ENCODE measurements at regions not wholly inside any gene's neighbourhood (a gene's known extent, or its start where the extent isn't known, plus 50 kb on each side); places are given as distances from the start of the nearest gene placed in this dataset.
"Not testable (repeated sequence)": the region's sequence is repeated elsewhere in the genome, so short reads cannot be mapped to it uniquely, and the experiment has no call there.

DNA sequence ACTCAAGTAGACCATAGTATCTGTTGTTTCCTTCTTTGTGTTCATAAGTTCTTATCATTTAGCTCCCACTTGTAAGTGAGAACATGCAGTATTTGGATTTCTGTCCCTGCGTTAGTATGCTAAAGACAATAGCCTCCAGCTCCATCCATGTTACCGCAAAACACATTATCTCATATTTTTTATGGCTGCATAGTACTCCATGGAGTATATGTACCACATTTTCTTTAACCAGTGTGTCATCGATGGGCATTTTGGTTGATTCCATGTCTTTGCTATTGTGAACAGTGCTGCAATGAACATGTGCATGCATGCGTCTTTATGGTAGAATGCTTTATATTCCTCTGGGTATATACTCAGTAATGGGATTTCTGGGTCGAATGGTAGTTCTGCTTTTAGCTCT, 148.1 kb upstream of the IRS2 start:
- DNase-seq = not testable (repeated sequence)

- no peak for DNase-seq
Observed at GRCh38 chr13:109933476-109933875, 147.1 kb upstream of the IRS2 start.

GRCh38 chr13:109924376-109924775, 138.0 kb upstream of the IRS2 start:
- no peak for DNase-seq

DNA sequence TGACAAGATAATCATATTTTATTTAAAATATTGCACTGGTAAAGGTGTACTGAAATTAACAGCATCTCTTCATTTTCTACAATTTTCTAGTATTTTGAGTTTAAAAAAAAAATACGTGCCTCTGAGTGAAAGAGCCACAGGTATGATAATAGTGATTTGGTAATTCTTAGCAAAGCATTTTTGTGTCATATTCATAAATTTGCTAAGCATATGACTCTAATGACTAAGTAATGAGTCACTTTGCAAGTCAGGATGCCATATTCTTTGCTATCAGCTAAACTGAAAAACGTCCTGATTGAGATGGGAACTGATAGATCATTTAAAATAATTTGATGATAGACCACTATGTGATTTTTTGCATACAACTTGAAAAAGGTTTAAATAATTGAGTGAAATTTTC, 136.1 kb upstream of the IRS2 start:
- DNase-seq = no peak

DNA sequence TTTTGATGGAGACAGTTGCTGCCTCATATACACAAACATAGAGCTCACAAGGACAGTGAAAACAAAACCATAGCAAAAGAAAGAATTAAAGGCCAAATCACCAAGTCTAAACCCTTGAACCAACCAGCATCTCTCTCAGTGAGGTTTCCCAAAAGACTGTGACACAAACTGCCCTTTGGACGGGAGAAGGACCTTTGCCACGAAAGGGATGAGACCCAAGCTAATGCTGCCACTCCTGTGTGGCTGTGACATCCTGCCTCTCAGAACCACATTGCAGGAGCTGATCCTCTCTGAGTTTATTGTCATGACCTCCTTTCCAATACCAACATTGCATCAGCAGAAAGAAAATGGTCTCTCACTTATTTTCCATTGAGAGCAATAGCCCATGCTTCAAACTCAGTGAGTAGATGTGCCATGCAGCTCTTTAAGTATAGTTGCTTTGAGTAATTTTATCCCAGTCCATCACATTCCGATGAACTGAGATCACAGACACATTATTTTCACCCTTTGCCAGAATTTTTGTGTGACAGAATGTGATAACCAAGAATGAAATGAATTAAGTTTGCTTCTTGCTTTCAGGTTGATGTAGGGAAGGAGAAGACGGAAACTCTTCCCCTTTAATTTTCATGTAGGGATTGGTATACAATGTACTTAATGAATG, 133.5 kb upstream of the IRS2 start:
- no peak for DNase-seq

GRCh38 chr13:109918179-109918711, 131.9 kb upstream of the IRS2 start:
- DNase-seq = peak; percentile 57

DNA sequence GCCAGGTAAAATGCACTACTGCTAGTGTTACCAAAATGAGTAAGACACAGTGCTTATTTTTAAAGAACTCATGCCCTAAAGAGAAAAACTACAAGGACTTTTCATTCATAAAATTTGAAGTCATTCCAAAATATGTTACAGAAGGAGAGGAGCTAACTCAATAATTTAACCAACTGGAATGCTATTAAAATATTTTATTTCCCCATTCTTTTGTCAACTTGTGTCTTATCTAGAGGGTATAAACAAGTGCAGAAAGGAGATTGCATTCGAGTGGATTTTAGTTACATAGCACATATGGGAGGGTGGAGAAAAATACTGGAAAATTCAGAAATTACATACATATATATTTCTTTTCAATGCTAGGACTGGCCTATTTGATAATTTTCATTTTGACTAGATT, 131.0 kb upstream of the IRS2 start:
- DNase-seq = no peak

DNA sequence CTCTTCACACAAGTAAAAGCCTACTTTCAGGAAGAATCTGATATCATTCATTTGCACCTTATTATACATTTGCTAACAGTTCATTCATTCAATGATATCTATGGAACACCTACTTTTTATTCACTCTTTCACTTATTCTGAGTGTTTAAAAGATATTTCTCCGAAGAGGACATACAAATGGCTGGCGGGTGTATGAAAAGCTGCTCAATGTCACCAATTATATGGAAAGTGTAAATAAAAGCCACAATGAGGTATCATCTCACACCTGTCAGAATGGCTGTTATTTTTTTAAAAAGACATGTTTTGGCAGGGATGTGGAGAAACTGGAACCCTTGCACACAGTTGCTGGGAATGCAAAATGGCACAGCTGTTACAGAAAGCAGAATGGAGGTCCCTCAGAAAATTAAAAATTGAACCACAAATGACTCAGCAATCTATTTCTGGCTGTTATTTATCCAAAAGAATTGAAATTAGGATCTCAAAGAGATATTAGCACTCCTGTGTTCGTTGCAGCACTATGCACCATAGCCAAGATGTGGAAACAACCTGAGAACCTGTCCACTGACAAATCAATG, 127.6 kb upstream of the IRS2 start:
- no peak for DNase-seq

GRCh38 chr13:109913186-109913585, 126.8 kb upstream of the IRS2 start:
- DNase-seq = no peak

DNA sequence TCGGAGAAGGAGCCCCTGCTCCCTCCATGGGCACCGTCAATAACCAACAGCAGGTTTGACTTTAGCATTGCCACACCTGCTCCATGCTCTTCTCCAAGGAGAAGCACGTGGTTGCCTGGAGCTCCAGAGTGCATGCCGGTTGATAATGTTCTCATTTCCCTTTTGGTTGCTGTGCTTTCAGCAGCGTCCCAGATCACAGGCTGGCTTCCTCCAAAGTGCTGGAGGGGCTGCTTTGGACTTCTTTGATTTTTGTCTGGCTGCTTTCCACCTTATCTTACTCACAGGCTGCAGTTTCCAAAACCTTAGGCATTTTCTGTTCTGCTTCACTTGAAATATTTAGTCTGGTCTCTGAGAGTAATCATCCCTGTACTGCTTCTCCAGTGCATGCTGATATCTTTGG, 123.8 kb upstream of the IRS2 start:
- DNase-seq = no peak

- DNase-seq = no peak
Observed at GRCh38 chr13:109906976-109907375, 120.6 kb upstream of the IRS2 start.

- no peak for DNase-seq
Observed at GRCh38 chr13:109904218-109904617, 117.8 kb upstream of the IRS2 start.

- DNase-seq = no peak
Observed at GRCh38 chr13:109900741-109901140, 114.4 kb upstream of the IRS2 start.

GRCh38 chr13:109900320-109900719, 113.9 kb upstream of the IRS2 start:
- no peak for DNase-seq

- no peak for DNase-seq
Observed at GRCh38 chr13:109899748-109900147, 113.4 kb upstream of the IRS2 start.

DNA sequence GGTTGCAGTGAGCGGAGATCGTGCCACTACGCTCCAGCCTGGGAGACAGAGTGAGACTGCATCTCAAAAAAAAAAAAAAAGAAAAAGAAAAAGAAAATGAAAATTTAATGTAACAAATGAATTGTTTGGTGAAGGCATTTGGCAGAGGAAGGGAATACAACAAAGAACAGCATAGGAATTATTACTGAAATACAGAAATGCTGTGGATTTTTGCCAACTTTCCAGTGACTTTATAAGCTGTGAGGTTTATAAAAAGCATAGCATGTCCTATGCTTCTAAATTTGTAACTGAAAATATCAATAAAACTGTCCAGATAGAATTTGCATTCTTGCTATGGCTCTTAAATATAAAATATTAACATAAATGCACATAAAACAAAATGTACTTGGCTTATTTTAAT, 112.9 kb upstream of the IRS2 start:
- no peak for DNase-seq

GRCh38 chr13:109897988-109898624, 111.7 kb upstream of the IRS2 start:
- DNase-seq = no peak

GRCh38 chr13:109892101-109892500, 105.7 kb upstream of the IRS2 start:
- no peak for DNase-seq

GRCh38 chr13:109885235-109885634, 98.9 kb upstream of the IRS2 start:
- DNase-seq = no peak

DNA sequence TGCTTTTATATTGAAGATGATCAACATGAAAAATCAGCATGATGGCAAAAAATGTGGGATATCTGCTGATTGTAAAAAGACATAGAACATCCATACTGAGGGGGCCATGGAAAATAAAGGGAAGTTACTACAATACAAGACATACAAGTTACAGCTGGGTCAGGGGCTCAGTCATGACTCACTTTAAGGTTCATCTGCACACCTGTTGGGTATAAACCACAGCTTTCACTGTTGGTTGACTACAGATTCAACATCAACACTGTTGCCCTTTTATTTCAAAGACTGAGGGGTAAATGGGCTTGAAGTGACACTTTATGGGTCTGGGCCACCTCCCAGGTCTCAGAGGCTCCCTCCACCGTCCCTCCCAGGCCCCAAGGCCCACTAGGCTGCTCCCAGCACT, 98.1 kb upstream of the IRS2 start:
- DNase-seq = no peak

DNA sequence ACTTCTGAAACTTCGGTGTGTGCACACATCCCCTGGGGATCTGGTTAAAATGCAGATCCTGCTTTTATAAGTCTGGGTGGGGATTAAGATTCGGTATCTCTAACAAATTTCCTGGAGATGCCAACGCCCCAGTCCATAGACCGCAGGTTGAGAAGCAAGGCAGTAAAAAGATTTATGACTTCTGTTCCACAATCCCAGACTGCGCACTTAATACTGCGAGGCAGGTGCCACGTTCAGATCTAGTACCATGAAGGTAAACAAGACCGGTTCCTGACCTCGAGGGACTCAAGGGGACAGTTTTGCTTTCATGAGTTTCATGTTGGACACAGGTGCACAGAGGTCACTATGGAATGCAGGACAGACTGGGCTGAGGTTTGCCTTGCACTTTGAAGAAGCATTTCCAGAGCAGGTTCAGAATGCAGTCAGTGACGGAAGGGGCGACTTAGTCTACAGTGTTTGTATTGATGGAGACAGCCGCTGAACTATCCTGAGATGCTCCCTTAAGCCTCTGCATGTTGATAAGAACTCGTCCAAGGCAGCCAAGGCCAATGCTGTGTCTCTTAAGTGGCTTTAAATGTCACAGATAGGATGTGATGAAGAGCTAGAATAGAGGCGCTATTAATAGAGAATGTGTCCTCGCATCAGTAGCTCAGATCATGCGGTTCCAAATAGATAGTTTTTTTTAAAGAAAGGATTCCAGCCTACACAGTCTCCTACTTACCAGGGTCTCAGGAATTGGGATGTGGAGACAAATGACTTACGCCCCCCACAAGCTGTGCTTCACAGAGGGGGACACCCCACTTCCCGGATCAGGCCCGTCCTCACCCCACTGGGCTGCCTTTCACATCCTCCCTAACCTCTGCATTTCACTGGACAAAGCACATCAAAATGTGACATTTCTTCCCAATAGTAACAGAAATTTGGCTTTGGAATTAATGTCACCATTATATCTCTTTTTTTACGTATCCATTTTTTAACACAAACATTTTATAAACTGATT, 97.1 kb upstream of the IRS2 start:
- no peak for DNase-seq

DNA sequence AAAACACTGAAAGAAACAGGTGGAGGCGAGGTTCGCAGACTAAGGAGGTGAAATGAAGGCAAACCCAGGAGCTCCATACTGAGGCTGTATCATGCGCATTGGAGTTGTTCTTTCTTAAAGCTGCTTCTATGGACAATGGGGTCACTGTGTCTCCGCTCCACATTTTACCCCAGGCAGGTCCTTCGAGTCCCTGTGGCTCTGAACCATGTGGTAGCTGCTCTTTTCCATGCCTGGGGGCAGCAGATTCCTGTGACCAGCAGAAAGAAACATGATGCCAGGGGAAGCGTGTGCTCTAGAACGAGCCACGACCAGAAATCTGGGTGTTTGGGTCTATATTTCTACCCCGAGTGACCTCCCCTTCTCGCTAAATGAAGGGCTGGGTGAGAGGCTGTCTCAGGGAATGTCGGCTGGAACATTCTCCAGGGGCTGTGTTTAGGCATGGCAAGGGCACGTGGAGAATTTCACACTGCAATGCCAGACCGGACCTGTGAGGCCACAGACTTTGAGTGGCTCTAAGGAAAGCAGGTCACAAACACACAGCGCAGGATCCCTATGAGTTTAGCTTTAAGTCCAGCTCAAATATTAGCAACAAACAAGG, 95.7 kb upstream of the IRS2 start:
- DNase-seq = no peak

- DNase-seq = no peak
Observed at GRCh38 chr13:109881347-109881725, 95.0 kb upstream of the IRS2 start.

Data from T1000 (cell line).